Motor neuron (in vitro differentiated cells): ENCODE measurements at regions not wholly inside any gene's neighbourhood (a gene's known extent, or its start where the extent isn't known, plus 50 kb on each side); places are given as distances from the start of the nearest gene placed in this dataset.
"Not testable (repeated sequence)": the region's sequence is repeated elsewhere in the genome, so short reads cannot be mapped to it uniquely, and the experiment has no call there.

Source experiments
- ATAC-seq, 8 experiments: fragments of 200-7000 bp; cut with Tn5 transposase; replicated peaks in 6 of 8; 2 replicates each; pipeline ENCODE4 v1.8.0; 2021; ENCODE audit warnings: mild to moderate bottlenecking in 8 of 8, moderate library complexity in 8 of 8
- H3K27ac ChIP-seq, 2 donors: fragments of 250-450 bp; sonication (Bioruptor Pico); 2 replicates each; pipeline ENCODE4 v1.9.0; 2021; ENCODE audit warnings: antibody characterized with exemption in 2 of 2, mild to moderate bottlenecking in 2 of 2, moderate library complexity in 1 of 2
- H3K4me1 ChIP-seq, 2 donors: fragments of 250-450 bp; sonication (Bioruptor Pico); replicated peaks in 1 of 2; 2 replicates each; pipeline ENCODE4 v1.6.1; 2021; ENCODE audit warnings: antibody characterized with exemption in 2 of 2, mild to moderate bottlenecking in 2 of 2, moderate library complexity in 1 of 2
- H3K4me3 ChIP-seq, 5 donors: fragments of 250-450 bp; sonication (Bioruptor Pico); 2 replicates each; pipeline ENCODE4 v1.9.0; 2021; ENCODE audit warnings: antibody characterized with exemption in 5 of 5, mild to moderate bottlenecking in 5 of 5, moderate library complexity in 4 of 5
- WGBS, 10 experiments: fragments of 450-650 bp; shearing (Covaris generic); methylation state at CpG; one replicate each; pipeline ENCODE4 v1.0.0; 2022; 5-methylcytosine and 5-hydroxymethylcytosine counted together
- in situ Hi-C, 9 experiments: fragments of 400-800 bp; cut with MboI; loops; one replicate each; pipeline ENCODE4 v1.15.0; 2021; ENCODE audit warnings: low sequenced_read_pairs in 9 of 9, low pct_unique_long_range_greater_than_20kb in 2 of 9; ENCODE audit not compliant: unreplicated experiment in 9 of 9

GRCh38 chr4:183374950-183375555, 52.8 kb upstream of the CLDN24 start:
- in situ Hi-C loops, result no loop called here
- Histone ChIP-seq H3K4me3 (no peak overlapping the region), H3K27ac (no peak overlapping the region), H3K4me1 (peaks cover 3 to 13% of the 10 kb centered on the region in 2 donors)
- ATAC-seq, result peak in 3 of 8 experiments; percentile 83 to 90 (median 89)
- 10 to 100% (median 42%) methylated on average over 1 to 5 of the region's 5 CpGs; no CpG with 5 or more reads in 1 of the 10 experiments for WGBS, 10 experiments

GRCh38 chr4:183376381-183376780, 54.2 kb upstream of the CLDN24 start:
- H3K4me1 ChIP-seq, result peaks cover 3 to 13% of the 10 kb centered on the region in 2 donors
- 76 to 91% methylated on average over 5 to 7 of the region's 21 CpGs; no CpG with 5 or more reads in 8 of the 10 experiments for WGBS, 10 experiments
- H3K27ac ChIP-seq, result no peak overlapping the region
- no peak for ATAC-seq
- in situ Hi-C loops, result no loop called here
- H3K4me3 ChIP-seq, result no peak overlapping the region

GRCh38 chr4:183377491-183377890, 55.3 kb upstream of the CLDN24 start:
- peaks cover 3 to 13% of the 10 kb centered on the region in 2 donors for H3K4me1 ChIP-seq
- WGBS, 10 experiments, result 80 to 100% (median 85%) methylated on average over 1 to 5 of the region's 5 CpGs; no CpG with 5 or more reads in 7 of the 10 experiments
- no peak overlapping the region for H3K27ac ChIP-seq
- ATAC-seq, result no peak
- in situ Hi-C loops, result no loop called here
- H3K4me3 ChIP-seq, result no peak overlapping the region

- H3K27ac ChIP-seq, in situ Hi-C loops, H3K4me3 ChIP-seq, ATAC-seq: not testable (repeated sequence)
- 37 to 100% (median 76%) methylated on average over 1 to 5 of the region's 7 CpGs; no CpG with 5 or more reads in 2 of the 10 experiments for WGBS, 10 experiments
- peaks cover 3 to 13% of the 10 kb centered on the region in 2 donors for H3K4me1 ChIP-seq
These were observed 56.1 kb upstream of the CLDN24 start for GRCh38 chr4:183378347-183378746.

GRCh38 chr4:183380901-183381300, 58.7 kb upstream of the CLDN24 start:
- no peak overlapping the region for H3K27ac ChIP-seq
- H3K4me3 ChIP-seq, result no peak overlapping the region
- in situ Hi-C loops, result no loop called here
- peaks cover 2 to 4% of the 10 kb centered on the region in 2 donors for H3K4me1 ChIP-seq
- ATAC-seq, result no peak
- 40 to 96% (median 88%) methylated on average over 1 to 4 of the region's 4 CpGs; no CpG with 5 or more reads in 4 of the 10 experiments for WGBS, 10 experiments

GRCh38 chr4:183383606-183384005, 60.8 kb upstream of the CDKN2AIP start:
- in situ Hi-C loops, result no loop called here
- WGBS, 10 experiments, result 35 to 80% methylated on average over 1 to 4 of the region's 7 CpGs; no CpG with 5 or more reads in 8 of the 10 experiments
- H3K27ac ChIP-seq, result no peak overlapping the region
- H3K4me3 ChIP-seq, result no peak overlapping the region
- no peak for ATAC-seq
- H3K4me1 ChIP-seq, result no peaks in the 10 kb centered on the region

- no peak for ATAC-seq
- no peak overlapping the region for H3K27ac ChIP-seq
- no peak overlapping the region for H3K4me3 ChIP-seq
- in situ Hi-C loops, result no loop called here
- no peaks in the 10 kb centered on the region for H3K4me1 ChIP-seq
- WGBS, 10 experiments, result 17 to 100% (median 61%) methylated on average over 1 of the region's 1 CpG; no CpG with 5 or more reads in 6 of the 10 experiments
These were observed 59.9 kb upstream of the CDKN2AIP start for GRCh38 chr4:183384516-183384915.

- WGBS, 10 experiments, result 60% methylated on average over 2 of the region's 7 CpGs; no CpG with 5 or more reads in 9 of the 10 experiments
- Histone ChIP-seq H3K4me3 (no peak overlapping the region), H3K27ac (no peak overlapping the region), H3K4me1 (no peaks in the 10 kb centered on the region)
- in situ Hi-C loops, result no loop called here
- ATAC-seq, result no peak
These were observed 59.5 kb upstream of the CDKN2AIP start for GRCh38 chr4:183384983-183385382.

- in situ Hi-C loops, result no loop called here
- H3K27ac ChIP-seq, result no peak overlapping the region
These were observed 56.4 kb upstream of the CDKN2AIP start for GRCh38 chr4:183388021-183388420.

GRCh38 chr4:183388777-183389176, 55.7 kb upstream of the CDKN2AIP start:
- in situ Hi-C loops, result no loop called here
- no peak for ATAC-seq
- Histone ChIP-seq H3K4me3 (no peak overlapping the region), H3K4me1 (no peaks in the 10 kb centered on the region), H3K27ac (no peak overlapping the region)
- WGBS, 10 experiments, result 50 to 100% (median 80%) methylated on average over 2 to 6 of the region's 6 CpGs; no CpG with 5 or more reads in 3 of the 10 experiments

More at GRCh38 chr4:183388021-183388420, 56.4 kb upstream of the CDKN2AIP start:
- H3K4me3 ChIP-seq, result no peak overlapping the region
- H3K4me1 ChIP-seq, result no peaks in the 10 kb centered on the region
- 67 to 100% (median 85%) methylated on average over 1 to 6 of the region's 7 CpGs; no CpG with 5 or more reads in 5 of the 10 experiments for WGBS, 10 experiments
- no peak for ATAC-seq

GRCh38 chr4:183390374-183390773, 54.1 kb upstream of the CDKN2AIP start:
- no peak for ATAC-seq
- H3K4me1 ChIP-seq, result no peaks in the 10 kb centered on the region
- in situ Hi-C loops, result no loop called here
- 33 to 100% (median 88%) methylated on average over 1 to 5 of the region's 5 CpGs; no CpG with 5 or more reads in 2 of the 10 experiments for WGBS, 10 experiments
- H3K27ac ChIP-seq, result no peak overlapping the region
- no peak overlapping the region for H3K4me3 ChIP-seq

GRCh38 chr4:183391204-183391603, 53.2 kb upstream of the CDKN2AIP start:
- no peak overlapping the region for H3K4me3 ChIP-seq
- 53 to 95% (median 63%) methylated on average over 1 to 3 of the region's 3 CpGs; no CpG with 5 or more reads in 1 of the 10 experiments for WGBS, 10 experiments
- no peak overlapping the region for H3K27ac ChIP-seq
- no peaks in the 10 kb centered on the region for H3K4me1 ChIP-seq
- no peak for ATAC-seq
- in situ Hi-C loops, result no loop called here

- Histone ChIP-seq H3K4me1 (no peaks in the 10 kb centered on the region), H3K27ac (no peak overlapping the region), H3K4me3 (no peak overlapping the region)
- 40 to 100% (median 95%) methylated on average over 1 to 3 of the region's 3 CpGs; no CpG with 5 or more reads in 1 of the 10 experiments for WGBS, 10 experiments
- in situ Hi-C loops, result no loop called here
- no peak for ATAC-seq
These were observed 52.1 kb upstream of the CDKN2AIP start for GRCh38 chr4:183392377-183392776.

GRCh38 chr4:183393446-183393845, 51.0 kb upstream of the CDKN2AIP start:
- WGBS, 10 experiments, result 40 to 100% (median 86%) methylated on average over 1 to 5 of the region's 5 CpGs; no CpG with 5 or more reads in 2 of the 10 experiments
- Histone ChIP-seq H3K4me3 (no peak overlapping the region), H3K4me1 (peaks cover 4 to 6% of the 10 kb centered on the region in 2 donors), H3K27ac (no peak overlapping the region)
- in situ Hi-C loops, result no loop called here
- no peak for ATAC-seq
